ENCODE measurements at regions not wholly inside any gene's neighbourhood (a gene's known extent, or its start where the extent isn't known, plus 50 kb on each side); places are given as distances from the start of the nearest gene placed in this dataset.
A peak's percentile ranks its signal among the peaks of the same experiment; 100 is the strongest.

- no peak overlapping the region for H3K4me3 ChIP-seq (ENCODE audit: low read length)
- TF ChIP-seq, protein P1, sequence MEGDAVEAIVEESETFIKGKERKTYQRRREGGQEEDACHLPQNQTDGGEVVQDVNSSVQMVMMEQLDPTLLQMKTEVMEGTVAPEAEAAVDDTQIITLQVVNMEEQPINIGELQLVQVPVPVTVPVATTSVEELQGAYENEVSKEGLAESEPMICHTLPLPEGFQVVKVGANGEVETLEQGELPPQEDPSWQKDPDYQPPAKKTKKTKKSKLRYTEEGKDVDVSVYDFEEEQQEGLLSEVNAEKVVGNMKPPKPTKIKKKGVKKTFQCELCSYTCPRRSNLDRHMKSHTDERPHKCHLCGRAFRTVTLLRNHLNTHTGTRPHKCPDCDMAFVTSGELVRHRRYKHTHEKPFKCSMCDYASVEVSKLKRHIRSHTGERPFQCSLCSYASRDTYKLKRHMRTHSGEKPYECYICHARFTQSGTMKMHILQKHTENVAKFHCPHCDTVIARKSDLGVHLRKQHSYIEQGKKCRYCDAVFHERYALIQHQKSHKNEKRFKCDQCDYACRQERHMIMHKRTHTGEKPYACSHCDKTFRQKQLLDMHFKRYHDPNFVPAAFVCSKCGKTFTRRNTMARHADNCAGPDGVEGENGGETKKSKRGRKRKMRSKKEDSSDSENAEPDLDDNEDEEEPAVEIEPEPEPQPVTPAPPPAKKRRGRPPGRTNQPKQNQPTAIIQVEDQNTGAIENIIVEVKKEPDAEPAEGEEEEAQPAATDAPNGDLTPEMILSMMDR (IDR thresholded peaks at IDR 0.05; ENCODE audit: insufficient read depth, low read depth, low read length, missing control alignments), result no peak
- peak; percentile 31 for DNase-seq (ENCODE audit: low read depth)
Measured at GRCh38 chr4:100063355-100063754, 113.3 kb upstream of the H2AZ1 start.

DNA sequence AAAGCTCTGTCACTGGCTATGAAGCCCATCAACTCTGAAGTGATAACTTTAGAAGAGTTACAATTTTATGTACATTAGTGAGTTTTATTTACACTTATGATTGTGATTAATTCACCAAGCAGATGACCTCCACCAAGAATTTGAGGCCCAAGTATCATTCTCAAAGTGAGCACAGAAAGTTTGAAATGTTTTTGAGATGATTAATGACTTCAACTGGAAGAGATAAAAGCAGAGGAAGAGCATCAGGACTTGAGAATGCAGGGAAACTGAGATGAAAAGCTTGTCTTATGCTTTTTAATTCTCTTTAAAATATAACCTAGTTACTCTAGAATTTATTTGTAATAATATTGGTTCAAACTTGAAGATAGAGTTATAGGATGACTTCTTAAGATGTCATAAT lies 112.8 kb upstream of the H2AZ1 start:
- no peak overlapping the region for H3K4me3 ChIP-seq (ENCODE audit: low read length)
- DNase-seq (ENCODE audit: low read depth), result no peak
- TF ChIP-seq, protein P1 (IDR thresholded peaks at IDR 0.05; ENCODE audit: insufficient read depth, low read depth, low read length, missing control alignments), result no peak

- DNase-seq (ENCODE audit: low read depth), result no peak
- no peak overlapping the region for H3K4me3 ChIP-seq (ENCODE audit: low read length)
- TF ChIP-seq, protein P1 (IDR thresholded peaks at IDR 0.05; ENCODE audit: insufficient read depth, low read depth, low read length, missing control alignments), result no peak
Measured at GRCh38 chr4:100061835-100062234, 111.8 kb upstream of the H2AZ1 start.

GRCh38 chr4:100060765-100061416 lies 110.8 kb upstream of the H2AZ1 start:
- no peak for DNase-seq (ENCODE audit: low read depth)

GRCh38 chr4:100059467-100059866 lies 109.4 kb upstream of the H2AZ1 start:
- DNase-seq (ENCODE audit: low read depth), result no peak
- TF ChIP-seq, protein P1 (IDR thresholded peaks at IDR 0.05; ENCODE audit: insufficient read depth, low read depth, low read length, missing control alignments), result no peak
- no peak overlapping the region for H3K4me3 ChIP-seq (ENCODE audit: low read length)

More at GRCh38 chr4:100060765-100061416, 110.8 kb upstream of the H2AZ1 start:
- TF ChIP-seq, protein P1 (IDR thresholded peaks at IDR 0.05; ENCODE audit: insufficient read depth, low read depth, low read length, missing control alignments), result no peak
- no peak overlapping the region for H3K4me3 ChIP-seq (ENCODE audit: low read length)

DNA sequence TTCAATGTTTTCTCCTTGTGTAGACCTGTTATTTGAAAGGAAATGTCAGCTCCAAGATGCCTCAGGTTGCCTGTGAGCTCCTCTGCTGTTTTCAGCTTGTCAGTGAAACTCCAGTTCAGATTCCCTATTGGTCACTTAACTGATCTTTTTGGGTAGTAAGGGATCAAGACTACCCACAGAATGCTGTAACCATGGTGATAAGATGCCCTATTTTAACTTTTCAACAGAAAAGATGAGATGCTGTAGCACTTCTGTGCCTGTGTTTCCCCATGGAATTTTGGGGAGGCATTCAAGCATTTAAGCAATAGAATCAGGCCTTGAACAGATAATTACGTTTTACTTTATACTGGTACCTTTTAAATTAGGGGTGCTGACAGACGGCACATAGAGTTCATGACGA lies 106.6 kb upstream of the H2AZ1 start:
- TF ChIP-seq, protein P1 (IDR thresholded peaks at IDR 0.05; ENCODE audit: insufficient read depth, low read depth, low read length, missing control alignments), result no peak
- H3K4me3 ChIP-seq (ENCODE audit: low read length), result no peak overlapping the region
- no peak for DNase-seq (ENCODE audit: low read depth)

DNA sequence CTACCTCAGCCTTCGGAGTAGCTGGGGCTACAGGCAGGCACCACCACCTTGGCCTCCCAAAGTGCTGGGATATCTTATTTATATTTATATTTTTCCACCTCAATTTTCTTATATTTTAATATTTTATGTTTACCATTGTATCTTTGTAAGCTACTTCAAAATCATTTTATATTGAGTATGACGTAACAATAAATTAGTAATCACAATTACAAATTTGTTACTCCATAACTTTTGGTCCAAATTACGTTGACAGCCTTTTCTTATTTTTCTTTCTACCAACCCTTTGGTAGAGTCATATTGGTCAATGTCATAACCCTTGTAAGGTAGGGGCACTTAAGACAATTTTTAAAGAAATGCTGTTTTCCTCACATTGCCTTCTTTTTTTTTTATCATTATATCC lies 104.0 kb upstream of the H2AZ1 start:
- TF ChIP-seq, protein P1 (IDR thresholded peaks at IDR 0.05; ENCODE audit: insufficient read depth, low read depth, low read length, missing control alignments), result no peak
- H3K4me3 ChIP-seq (ENCODE audit: low read length), result no peak overlapping the region
- no peak for DNase-seq (ENCODE audit: low read depth)
